Stimulated activated CD4-positive, alpha-beta T cell treated with anti-CD3 and anti-CD28 coated beads, Interleukin-2, amount 100 ng/mL, for 24 hours (primary cell): ENCODE measurements at regions not wholly inside any gene's neighbourhood (a gene's known extent, or its start where the extent isn't known, plus 50 kb on each side); places are given as distances from the start of the nearest gene placed in this dataset.

ENCODE experiments used
- DNase-seq, 2 donors: peaks; one replicate each; pipeline ENCODE4 v3.0.0-alpha.2; 2020

GRCh38 chr14:100674897-100675619 is 51.6 kb upstream of the DLK1 start:
- DNase-seq = no peak

DNA sequence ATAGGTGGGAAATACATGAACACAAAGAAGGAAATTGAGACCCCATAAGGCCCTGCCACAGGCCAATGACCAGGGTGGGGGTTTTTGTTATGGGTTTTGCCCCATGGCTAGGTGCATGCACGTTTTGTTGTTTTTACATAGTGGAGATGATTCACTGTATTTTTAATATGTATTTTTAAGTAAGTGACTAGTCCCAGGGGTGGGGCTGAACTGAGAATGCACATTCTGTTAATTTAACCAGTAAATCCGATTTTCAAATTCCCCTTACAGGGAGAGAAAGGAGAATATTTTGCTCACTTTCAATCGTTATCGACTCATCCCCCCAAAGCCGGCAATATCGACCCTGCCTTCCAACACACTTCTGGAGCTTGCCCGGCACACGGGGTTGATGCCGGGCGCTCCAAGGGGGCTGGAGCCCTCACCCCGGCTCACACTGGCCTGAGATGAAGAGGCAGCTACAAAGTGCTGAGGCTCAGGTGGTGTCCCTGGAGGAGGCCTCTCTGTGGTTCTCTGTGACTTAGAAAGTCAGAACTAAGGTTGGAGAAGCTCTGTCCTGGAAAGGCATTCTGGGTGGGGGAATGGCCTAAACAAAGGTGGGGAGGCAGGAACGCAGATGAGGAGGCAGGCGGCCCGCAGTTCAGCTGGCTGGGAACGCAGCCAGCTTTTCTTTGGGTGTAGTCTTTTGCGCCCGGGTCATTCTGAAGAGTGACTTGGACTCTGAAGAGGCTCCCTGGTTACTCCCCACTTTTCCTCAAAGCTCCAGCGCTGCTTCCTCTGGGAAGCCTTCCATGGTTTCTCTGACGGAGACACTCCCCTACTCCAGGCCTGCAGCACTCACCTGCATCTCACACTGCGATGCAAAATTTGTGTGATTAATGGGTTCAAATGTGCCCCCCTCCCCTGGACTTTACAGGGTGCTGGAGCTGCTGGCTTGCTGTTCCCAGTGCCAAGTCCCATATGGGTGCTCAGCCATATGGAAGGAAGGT is 50.7 kb upstream of the DLK1 start:
- DNase-seq = no peak
